ENCODE measurements at regions not wholly inside any gene's neighbourhood (a gene's known extent, or its start where the extent isn't known, plus 50 kb on each side); places are given as distances from the start of the nearest gene placed in this dataset.

DNA sequence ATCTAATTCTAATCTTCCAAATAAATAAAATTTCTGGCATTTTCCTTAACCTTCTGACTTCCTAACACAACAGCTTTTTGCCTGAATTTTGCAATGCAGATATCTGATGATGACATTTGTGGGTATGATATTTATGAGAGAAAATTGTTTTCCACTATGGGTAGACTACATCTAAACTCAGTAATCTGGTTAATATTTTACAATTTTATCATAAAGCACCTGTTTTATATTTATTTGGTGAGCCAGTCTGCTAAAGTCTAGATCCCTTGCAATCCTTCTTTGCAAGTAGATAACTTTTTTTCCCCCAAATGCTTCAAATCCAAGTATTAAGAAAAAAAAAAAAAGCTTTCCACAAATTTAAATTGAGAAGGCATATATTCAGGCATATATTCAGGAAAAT lies 246.2 kb upstream of the DAB2 start:
- H3K79me2 ChIP-seq (ENCODE audit: low read length): no peaks in the 10 kb centered on the region
- no peak for DNase-seq

DNA sequence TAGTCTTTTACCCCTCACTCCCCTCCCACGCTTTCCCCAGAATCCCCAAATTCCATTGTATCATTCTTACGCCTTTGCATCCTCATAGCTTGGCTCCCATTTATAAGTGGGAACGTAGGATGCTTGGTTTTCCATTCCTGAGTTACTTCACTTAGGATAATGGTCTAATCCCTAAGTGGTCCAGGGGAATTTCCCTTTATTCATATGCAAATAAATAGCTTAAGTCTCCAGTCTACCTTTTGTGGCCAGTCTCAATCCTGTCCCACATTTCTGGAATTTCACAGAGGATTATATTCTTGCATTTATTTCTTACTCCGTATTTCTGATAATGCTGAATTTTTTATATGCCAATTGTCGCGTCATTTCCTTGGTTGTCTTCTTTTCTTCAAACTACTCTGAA lies 245.6 kb upstream of the DAB2 start:
- DNase-seq: no peak
- Histone ChIP-seq H3F3A (ENCODE audit: insufficient read depth, low read length) (no peaks in the 10 kb centered on the region), H3K9ac (ENCODE audit: low read length) (no peak overlapping the region), H3K36me3 (replicated peaks; ENCODE audit: insufficient read depth, low read length) (no peaks in the 10 kb centered on the region), H3K4me3 (ENCODE audit: low read length) (no peak overlapping the region), H3K27me3 (replicated peaks; ENCODE audit: insufficient read depth, low read length) (no peaks in the 10 kb centered on the region), H4K20me1 (ENCODE audit: insufficient read depth, low read length) (no peaks in the 10 kb centered on the region), H3K4me2 (ENCODE audit: low read depth, low read length) (no peak overlapping the region), H3K79me2 (ENCODE audit: low read length) (no peaks in the 10 kb centered on the region), H3K27ac (ENCODE audit: low read length) (no peak overlapping the region), H2AFZ (ENCODE audit: low read length) (no peak overlapping the region), H3K9me2 (replicated peaks; ENCODE audit: insufficient read depth, low read length) (no peaks in the 10 kb centered on the region), H3K4me1 (ENCODE audit: low read length) (no peaks in the 10 kb centered on the region), H3K9me3 (replicated peaks; ENCODE audit: insufficient read depth, low read length) (no peaks in the 10 kb centered on the region)
- no peak for TF ChIP-seq EZH2 (optimal IDR thresholded peaks at IDR 0.05; ENCODE audit: low read depth, low read length)
- no peak for TF ChIP-seq EZH2phosphoT487 (IDR thresholded peaks at IDR 0.05; ENCODE audit: low read length)
- TF ChIP-seq, protein P1, sequence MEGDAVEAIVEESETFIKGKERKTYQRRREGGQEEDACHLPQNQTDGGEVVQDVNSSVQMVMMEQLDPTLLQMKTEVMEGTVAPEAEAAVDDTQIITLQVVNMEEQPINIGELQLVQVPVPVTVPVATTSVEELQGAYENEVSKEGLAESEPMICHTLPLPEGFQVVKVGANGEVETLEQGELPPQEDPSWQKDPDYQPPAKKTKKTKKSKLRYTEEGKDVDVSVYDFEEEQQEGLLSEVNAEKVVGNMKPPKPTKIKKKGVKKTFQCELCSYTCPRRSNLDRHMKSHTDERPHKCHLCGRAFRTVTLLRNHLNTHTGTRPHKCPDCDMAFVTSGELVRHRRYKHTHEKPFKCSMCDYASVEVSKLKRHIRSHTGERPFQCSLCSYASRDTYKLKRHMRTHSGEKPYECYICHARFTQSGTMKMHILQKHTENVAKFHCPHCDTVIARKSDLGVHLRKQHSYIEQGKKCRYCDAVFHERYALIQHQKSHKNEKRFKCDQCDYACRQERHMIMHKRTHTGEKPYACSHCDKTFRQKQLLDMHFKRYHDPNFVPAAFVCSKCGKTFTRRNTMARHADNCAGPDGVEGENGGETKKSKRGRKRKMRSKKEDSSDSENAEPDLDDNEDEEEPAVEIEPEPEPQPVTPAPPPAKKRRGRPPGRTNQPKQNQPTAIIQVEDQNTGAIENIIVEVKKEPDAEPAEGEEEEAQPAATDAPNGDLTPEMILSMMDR (IDR thresholded peaks at IDR 0.05; ENCODE audit: low read length): no peak

More for the DNA sequence above, 246.2 kb upstream of the DAB2 start:
- Histone ChIP-seq H3K9me3 (replicated peaks; ENCODE audit: insufficient read depth, low read length) (no peaks in the 10 kb centered on the region), H3K4me3 (ENCODE audit: low read length) (no peak overlapping the region), H4K20me1 (ENCODE audit: insufficient read depth, low read length) (no peaks in the 10 kb centered on the region), H3K9me2 (replicated peaks; ENCODE audit: insufficient read depth, low read length) (no peaks in the 10 kb centered on the region), H3K4me2 (ENCODE audit: low read depth, low read length) (no peak overlapping the region), H3F3A (ENCODE audit: insufficient read depth, low read length) (no peaks in the 10 kb centered on the region), H3K4me1 (ENCODE audit: low read length) (no peaks in the 10 kb centered on the region), H3K9ac (ENCODE audit: low read length) (no peak overlapping the region), H2AFZ (ENCODE audit: low read length) (no peak overlapping the region), H3K27me3 (replicated peaks; ENCODE audit: insufficient read depth, low read length) (no peaks in the 10 kb centered on the region), H3K27ac (ENCODE audit: low read length) (no peak overlapping the region), H3K36me3 (replicated peaks; ENCODE audit: insufficient read depth, low read length) (no peaks in the 10 kb centered on the region)
- TF ChIP-seq, protein P1 (IDR thresholded peaks at IDR 0.05; ENCODE audit: low read length): no peak
- TF ChIP-seq EZH2 (optimal IDR thresholded peaks at IDR 0.05; ENCODE audit: low read depth, low read length) (no peak), EZH2phosphoT487 (IDR thresholded peaks at IDR 0.05; ENCODE audit: low read length) (no peak)

DNA sequence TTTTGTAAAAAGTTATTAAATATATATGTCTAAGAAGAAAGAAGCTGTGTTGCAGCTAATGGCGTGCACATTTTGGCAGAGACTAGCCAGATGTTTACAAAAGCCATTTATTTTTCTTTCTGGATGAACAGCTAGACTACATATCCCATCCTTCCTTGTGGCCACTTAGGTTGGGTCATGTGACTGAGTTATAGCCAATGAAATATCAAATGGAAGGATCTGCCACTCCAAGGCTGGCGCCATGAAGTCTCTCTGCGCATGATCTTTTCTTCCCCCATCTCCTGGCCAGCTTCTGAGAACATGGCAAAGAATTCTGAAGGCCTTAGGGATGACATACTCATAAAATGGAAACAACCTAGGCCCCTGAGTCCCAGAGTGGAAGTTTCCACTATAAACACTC lies 244.2 kb upstream of the DAB2 start:
- TF ChIP-seq EZH2phosphoT487 (IDR thresholded peaks at IDR 0.05; ENCODE audit: low read length) (no peak), EZH2 (optimal IDR thresholded peaks at IDR 0.05; ENCODE audit: low read depth, low read length) (no peak)
- TF ChIP-seq, protein P1 (IDR thresholded peaks at IDR 0.05; ENCODE audit: low read length): no peak

More for the DNA sequence above, 244.2 kb upstream of the DAB2 start:
- no peak overlapping the region for H3K9ac ChIP-seq (ENCODE audit: low read length)
- no peaks in the 10 kb centered on the region for H3F3A ChIP-seq (ENCODE audit: insufficient read depth, low read length)
- H3K79me2 ChIP-seq (ENCODE audit: low read length): no peaks in the 10 kb centered on the region
- H3K36me3 ChIP-seq (replicated peaks; ENCODE audit: insufficient read depth, low read length): no peaks in the 10 kb centered on the region
- no peaks in the 10 kb centered on the region for H3K9me3 ChIP-seq (replicated peaks; ENCODE audit: insufficient read depth, low read length)
- H3K4me3 ChIP-seq (ENCODE audit: low read length): no peak overlapping the region
- H2AFZ ChIP-seq (ENCODE audit: low read length): no peak overlapping the region
- H3K27ac ChIP-seq (ENCODE audit: low read length): no peak overlapping the region
- no peak for DNase-seq
- no peaks in the 10 kb centered on the region for H4K20me1 ChIP-seq (ENCODE audit: insufficient read depth, low read length)
- no peak overlapping the region for H3K4me2 ChIP-seq (ENCODE audit: low read depth, low read length)
- H3K9me2 ChIP-seq (replicated peaks; ENCODE audit: insufficient read depth, low read length): no peaks in the 10 kb centered on the region
- peaks cover 11% of the 10 kb centered on the region; the same call in 1 of the 2 replicates for H3K27me3 ChIP-seq (replicated peaks; ENCODE audit: insufficient read depth, low read length)
- no peaks in the 10 kb centered on the region for H3K4me1 ChIP-seq (ENCODE audit: low read length)

All from MM.1S (cell line).